Muscle of back (tissue), 3 donors: ENCODE measurements at regions not wholly inside any gene's neighbourhood (a gene's known extent, or its start where the extent isn't known, plus 50 kb on each side); places are given as distances from the start of the nearest gene placed in this dataset.

ENCODE experiments used
- DNase-seq, 3 donors: peaks; one replicate each; pipeline versions ENCODE4 v3.0.0 to v3.0.0-alpha.2; 2013

GRCh38 chr20:16174311-16174710 is 398.9 kb downstream of the KIF16B start:
- DNase-seq = peak in 1 of 3 donors; percentile 52

- no peak for DNase-seq
Measured at GRCh38 chr20:16173044-16173443, 400.2 kb downstream of the KIF16B start.

DNA sequence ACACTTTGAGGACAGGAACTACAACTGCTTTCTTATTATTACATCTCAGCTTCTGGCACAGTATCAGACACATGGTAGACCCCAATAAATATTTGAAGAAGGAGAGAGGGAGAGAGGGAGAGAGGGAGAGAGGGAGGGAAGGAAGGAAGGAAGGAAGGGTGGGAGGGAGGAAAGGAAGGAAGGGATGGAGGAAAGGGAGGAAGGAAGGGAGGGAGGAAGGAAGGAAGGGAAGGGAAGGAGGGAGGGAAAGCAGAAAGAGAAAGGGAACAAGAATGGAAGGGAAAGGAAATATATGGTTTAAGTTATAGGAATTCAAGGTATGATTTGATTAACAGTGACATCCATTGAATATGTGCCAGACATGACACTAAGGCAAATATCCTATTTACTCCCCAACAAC is 402.1 kb downstream of the KIF16B start:
- no peak for DNase-seq

GRCh38 chr20:16170406-16170971 is 402.8 kb downstream of the KIF16B start:
- no peak for DNase-seq

DNA sequence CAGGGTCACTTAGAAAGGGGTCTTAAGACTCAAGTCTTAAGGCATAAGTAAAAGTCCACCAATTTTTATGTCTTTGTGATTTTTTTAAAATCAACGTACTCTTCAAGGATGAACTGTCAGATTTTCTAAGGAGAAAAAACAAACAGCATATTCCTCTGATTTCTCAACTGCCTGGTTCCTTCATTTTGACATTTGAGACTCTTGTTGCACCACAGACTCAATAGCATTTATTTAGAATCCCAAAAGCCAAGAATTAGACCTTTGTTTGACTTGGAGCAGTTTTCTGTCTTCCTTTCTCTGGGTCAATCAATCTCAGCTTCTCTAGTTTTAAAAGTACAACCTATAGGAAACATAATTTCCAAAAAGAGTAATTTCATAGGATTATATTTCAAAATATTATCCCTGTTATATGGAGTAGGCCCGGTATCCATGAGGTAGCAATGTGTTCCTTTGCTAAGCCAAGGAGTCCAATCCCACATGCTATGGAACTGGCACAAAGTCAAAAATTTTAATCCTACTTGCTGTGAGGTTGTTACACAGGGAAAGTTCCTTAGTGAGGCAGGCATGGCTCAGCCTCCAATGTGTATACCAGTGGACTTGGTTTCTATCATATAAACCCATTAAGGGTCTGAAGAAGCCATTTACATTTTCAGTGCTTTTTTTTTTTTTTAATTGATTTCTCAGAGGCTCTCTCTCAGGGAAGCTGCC is 405.7 kb downstream of the KIF16B start:
- peak; percentile 41 to 53 (median 46) for DNase-seq

GRCh38 chr20:16166737-16167136 is 406.5 kb downstream of the KIF16B start:
- no peak for DNase-seq

DNA sequence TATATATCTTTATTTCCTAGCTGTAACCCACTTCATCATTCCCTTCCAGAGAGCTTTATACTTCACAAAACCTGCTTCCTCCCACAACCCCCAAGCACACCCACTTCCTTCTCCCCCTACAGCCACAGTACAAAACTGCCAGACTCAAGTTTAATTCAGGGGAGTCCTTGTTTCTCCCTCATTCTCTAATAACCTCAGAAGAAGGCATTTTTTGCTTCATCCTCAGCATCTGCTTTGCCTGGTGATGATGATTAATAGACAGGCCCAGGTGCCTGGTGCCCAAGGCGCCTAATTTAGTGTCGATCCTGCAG is 414.3 kb downstream of the KIF16B start:
- DNase-seq = no peak

GRCh38 chr20:16158090-16158975 is 414.9 kb downstream of the KIF16B start:
- DNase-seq = no peak

GRCh38 chr20:16147916-16148315 is 425.3 kb downstream of the KIF16B start:
- no peak for DNase-seq

- no peak for DNase-seq
Measured at GRCh38 chr20:16147216-16147615, 426.0 kb downstream of the KIF16B start.

DNA sequence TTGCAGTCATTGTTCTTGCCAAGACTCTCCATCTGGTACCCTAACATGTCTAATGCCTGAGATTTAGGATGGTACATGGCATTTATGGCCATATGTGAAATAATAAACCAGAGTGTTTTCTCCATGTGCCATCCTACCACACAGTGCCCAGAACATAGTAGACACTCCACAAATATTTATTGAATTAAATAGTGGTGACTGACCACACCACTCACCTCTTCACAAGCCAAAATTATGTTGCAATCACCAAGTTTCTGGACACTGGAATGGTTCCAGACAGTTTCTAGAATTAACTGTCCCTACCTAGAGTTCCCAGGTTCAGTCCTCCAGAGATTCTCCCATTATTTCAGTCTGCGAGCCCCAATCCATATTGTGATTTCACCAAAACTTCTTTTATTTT is 427.3 kb downstream of the KIF16B start:
- no peak for DNase-seq

DNA sequence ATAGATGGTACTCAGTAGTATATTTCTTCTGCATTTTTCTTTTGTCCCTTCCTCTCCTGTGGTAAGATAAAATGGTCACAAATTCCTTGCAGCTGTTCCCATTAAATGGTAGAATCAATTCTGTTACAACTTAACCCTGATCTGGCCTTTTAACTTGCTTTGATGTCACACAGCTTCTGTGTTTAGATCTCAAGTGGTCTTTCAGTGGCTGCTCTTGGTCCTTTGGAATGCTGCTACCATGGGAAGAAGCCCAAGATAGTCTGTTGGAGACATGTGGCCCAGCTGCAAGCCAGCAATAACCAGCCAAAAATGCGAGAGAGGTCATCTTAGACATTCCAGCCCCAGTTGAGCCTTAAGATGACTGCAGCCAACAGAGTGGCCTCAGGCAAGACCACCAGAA is 429.7 kb downstream of the KIF16B start:
- DNase-seq = peak in 1 of 3 donors; percentile 8

GRCh38 chr20:16135630-16136029 is 437.6 kb downstream of the KIF16B start:
- DNase-seq = no peak

DNA sequence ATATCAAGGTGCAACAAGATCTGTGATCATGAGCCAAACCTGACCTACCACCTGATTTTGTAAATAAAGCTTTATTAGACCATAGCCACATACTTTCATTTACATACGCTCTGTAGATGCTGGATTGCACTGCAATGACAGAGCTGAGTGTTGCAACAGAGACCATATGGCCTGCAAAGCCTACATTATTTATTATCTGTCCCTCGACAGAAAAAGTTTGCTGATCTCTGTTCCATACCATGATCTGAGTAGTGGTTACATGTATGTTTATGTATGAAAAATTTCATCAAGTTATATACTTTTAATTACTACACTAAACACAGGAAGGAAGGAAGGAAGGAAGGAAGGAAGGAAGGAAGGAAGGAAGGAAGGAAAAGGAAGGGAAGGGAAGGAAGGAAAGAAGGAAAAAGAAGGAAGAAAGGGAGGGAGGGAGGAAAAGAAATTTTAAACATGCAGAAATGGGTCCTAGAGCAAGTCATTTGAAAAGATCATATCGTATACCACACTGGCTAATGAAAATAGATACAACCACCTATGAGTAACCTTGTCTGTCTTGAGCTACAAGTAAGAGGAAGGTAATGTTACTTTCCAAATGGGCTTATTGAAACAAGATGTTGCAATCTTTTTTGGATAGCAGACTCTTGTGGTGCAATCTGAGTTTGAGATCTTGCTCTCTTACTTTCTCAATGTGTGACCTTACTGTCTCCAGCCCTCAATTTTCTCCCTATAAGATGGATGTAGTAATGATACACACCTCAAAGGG is 441.0 kb downstream of the KIF16B start:
- DNase-seq = no peak

- no peak for DNase-seq
Measured at GRCh38 chr20:16129411-16129810, 443.8 kb downstream of the KIF16B start.

DNA sequence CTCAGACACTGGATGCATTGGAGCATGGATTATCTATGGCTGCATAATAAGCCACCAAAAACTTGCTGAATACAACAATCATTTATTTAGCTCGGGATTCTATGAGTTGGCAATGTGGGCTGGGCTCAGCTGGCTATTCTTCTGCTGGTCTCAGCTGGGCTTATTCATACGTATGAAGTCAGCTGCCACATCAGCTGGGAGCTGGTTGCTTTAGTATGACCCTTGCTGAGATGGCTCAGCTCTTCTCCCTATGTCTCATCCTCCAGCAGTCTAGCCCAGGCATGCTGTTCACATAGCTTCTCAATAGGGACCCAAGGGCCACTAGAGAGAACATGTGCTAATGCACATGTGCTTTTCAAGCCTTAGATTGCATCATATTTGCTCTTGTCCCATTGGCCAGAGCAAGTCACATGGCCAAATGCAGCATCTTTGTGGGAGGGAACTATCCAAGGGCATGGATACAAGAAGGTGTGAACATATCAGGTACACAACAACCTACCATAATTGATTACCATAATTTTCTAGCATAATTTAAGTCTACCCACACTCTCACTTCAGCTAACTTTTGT is 444.6 kb downstream of the KIF16B start:
- DNase-seq = no peak

DNA sequence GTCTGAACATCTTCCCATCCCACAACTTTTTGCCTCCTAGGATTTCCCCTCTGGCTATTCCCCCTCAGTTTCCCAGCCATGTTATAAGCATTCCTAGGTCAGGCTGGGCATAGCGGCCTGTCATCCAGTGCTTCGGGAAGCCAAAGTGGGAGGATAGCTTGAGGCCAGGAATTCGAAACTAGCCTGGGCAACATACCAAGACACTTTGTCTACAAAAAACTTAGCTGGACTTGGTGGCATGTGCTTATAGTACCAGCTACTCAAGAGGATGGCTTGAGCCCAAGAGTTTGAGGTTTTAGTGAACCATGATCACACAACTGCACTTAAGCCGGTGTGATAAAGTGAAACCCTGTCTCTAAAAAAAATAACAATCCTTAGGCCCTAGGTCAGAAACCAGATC is 447.4 kb downstream of the KIF16B start:
- no peak for DNase-seq

GRCh38 chr20:16124911-16125776 is 448.1 kb downstream of the KIF16B start:
- no peak for DNase-seq

DNA sequence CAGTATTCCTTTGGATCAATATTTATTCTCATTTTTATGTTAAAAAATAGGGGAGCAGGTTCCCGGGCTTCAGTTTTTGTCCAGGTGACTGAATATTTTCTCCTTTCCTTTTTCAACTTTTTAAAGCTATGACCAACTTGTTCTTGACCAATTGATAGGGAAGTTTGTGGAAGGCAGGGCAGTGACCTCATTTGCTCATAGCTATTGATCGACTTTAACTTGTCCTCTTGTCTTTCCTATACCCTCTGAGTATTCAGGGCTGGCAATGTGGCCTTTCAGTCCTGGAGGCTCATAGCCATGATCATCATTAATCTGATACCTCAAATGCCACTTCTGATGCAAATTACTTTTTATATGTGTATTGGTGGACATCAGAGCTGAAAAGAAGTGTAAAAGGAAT is 448.8 kb downstream of the KIF16B start:
- DNase-seq = no peak

GRCh38 chr20:16123623-16124022 is 449.6 kb downstream of the KIF16B start:
- no peak for DNase-seq

- DNase-seq = no peak
Measured at GRCh38 chr20:16119909-16120308, 453.3 kb downstream of the KIF16B start.
